ENCODE measurements at regions not wholly inside any gene's neighbourhood (a gene's known extent, or its start where the extent isn't known, plus 50 kb on each side); places are given as distances from the start of the nearest gene placed in this dataset.

GRCh38 chr3:162647321-162647720, 1150.7 kb downstream of the OTOL1 start:
- no peaks in the 10 kb centered on the region for H3K27me3 Mint-ChIP-seq
- H3K4me1 Mint-ChIP-seq (ENCODE audit: low read depth): no peaks in the 10 kb centered on the region
- no peaks in the 10 kb centered on the region for H3K36me3 Mint-ChIP-seq (ENCODE audit: low read depth)
- no peak overlapping the region for H3K4me3 Mint-ChIP-seq
- CTCF ChIA-PET: no interaction called here
- DNase-seq (no peak), ATAC-seq (no peak)
- no peak for TF ChIP-seq CTCF (IDR thresholded peaks at IDR 0.05)
- intact Hi-C loops (cut with micrococcal nuclease): no loop called here
- no peak overlapping the region for H3K27ac Mint-ChIP-seq
- POLR2A ChIA-PET: no interaction called here
- peaks cover 10% of the 10 kb centered on the region for H3K9me3 Mint-ChIP-seq

- intact Hi-C loops (cut with micrococcal nuclease): no loop called here
- ChIA-PET CTCF (no interaction called here), POLR2A (no interaction called here)
- Mint-ChIP-seq H3K27me3 (no peaks in the 10 kb centered on the region), H3K4me3 (no peak overlapping the region), H3K4me1 (ENCODE audit: low read depth) (no peaks in the 10 kb centered on the region), H3K9me3 (peaks cover 6% of the 10 kb centered on the region), H3K36me3 (ENCODE audit: low read depth) (no peaks in the 10 kb centered on the region), H3K27ac (no peak overlapping the region)
- ATAC-seq: no peak
- DNase-seq: no peak
- no peak for TF ChIP-seq CTCF (IDR thresholded peaks at IDR 0.05)
Observed at GRCh38 chr3:162658003-162658402, 1161.4 kb downstream of the OTOL1 start.

- H3K27ac Mint-ChIP-seq: no peak overlapping the region
- no peaks in the 10 kb centered on the region for H3K4me1 Mint-ChIP-seq (ENCODE audit: low read depth)
- no peaks in the 10 kb centered on the region for H3K36me3 Mint-ChIP-seq (ENCODE audit: low read depth)
- ATAC-seq (no peak), DNase-seq (no peak)
- intact Hi-C loops (cut with micrococcal nuclease): no loop called here
- no peaks in the 10 kb centered on the region for H3K27me3 Mint-ChIP-seq
- ChIA-PET POLR2A (no interaction called here), CTCF (no interaction called here)
- no peak overlapping the region for H3K4me3 Mint-ChIP-seq
- TF ChIP-seq CTCF (IDR thresholded peaks at IDR 0.05): no peak
- H3K9me3 Mint-ChIP-seq: peaks cover 3% of the 10 kb centered on the region
Observed at GRCh38 chr3:162665684-162666391, 1169.2 kb downstream of the OTOL1 start.

- CTCF ChIA-PET: no interaction called here
- H3K4me1 Mint-ChIP-seq (ENCODE audit: low read depth): no peaks in the 10 kb centered on the region
- DNase-seq (no peak), ATAC-seq (no peak)
- POLR2A ChIA-PET: no interaction called here
- H3K9me3 Mint-ChIP-seq: peaks cover 3% of the 10 kb centered on the region
- intact Hi-C loops (cut with micrococcal nuclease): no loop called here
- H3K4me3 Mint-ChIP-seq: no peak overlapping the region
- TF ChIP-seq CTCF (IDR thresholded peaks at IDR 0.05): no peak
- H3K27me3 Mint-ChIP-seq: no peaks in the 10 kb centered on the region
- H3K27ac Mint-ChIP-seq: no peak overlapping the region
- H3K36me3 Mint-ChIP-seq (ENCODE audit: low read depth): no peaks in the 10 kb centered on the region
Observed at GRCh38 chr3:162666835-162667234, 1170.2 kb downstream of the OTOL1 start.

GRCh38 chr3:162670181-162670580, 1173.6 kb downstream of the OTOL1 start:
- no peaks in the 10 kb centered on the region for H3K27me3 Mint-ChIP-seq
- ChIA-PET POLR2A (no interaction called here), CTCF (no interaction called here)
- TF ChIP-seq CTCF (IDR thresholded peaks at IDR 0.05): no peak
- no peak overlapping the region for H3K27ac Mint-ChIP-seq
- no peaks in the 10 kb centered on the region for H3K9me3 Mint-ChIP-seq
- H3K4me1 Mint-ChIP-seq (ENCODE audit: low read depth): no peaks in the 10 kb centered on the region
- no peaks in the 10 kb centered on the region for H3K36me3 Mint-ChIP-seq (ENCODE audit: low read depth)
- no peak overlapping the region for H3K4me3 Mint-ChIP-seq
- DNase-seq (no peak), ATAC-seq (no peak)
- intact Hi-C loops (cut with micrococcal nuclease): no loop called here
